ENCODE measurements at regions not wholly inside any gene's neighbourhood (a gene's known extent, or its start where the extent isn't known, plus 50 kb on each side); places are given as distances from the start of the nearest gene placed in this dataset.

GRCh38 chr5:39521098-39521860 lies 96.5 kb upstream of the DAB2 start:
- no peak overlapping the region for H3K27ac ChIP-seq (ENCODE audit: control insufficient read depth, insufficient read depth, low read length)
- dilution Hi-C loops (cut with MboI; ENCODE audit: extremely low pct_ligation_motif_present, low sequenced_read_pairs), result no loop called here
- no peak for FAIRE-seq

GRCh38 chr5:39520232-39520572 lies 95.4 kb upstream of the DAB2 start:
- dilution Hi-C loops (cut with MboI; ENCODE audit: extremely low pct_ligation_motif_present, low sequenced_read_pairs), result no loop called here
- Histone ChIP-seq H3K4me2 (ENCODE audit: control insufficient read depth, extremely low read depth, insufficient read depth, low read depth, low read length) (no peak overlapping the region), H3K9me3 (ENCODE audit: control insufficient read depth, low read depth, low read length) (no peaks in the 10 kb centered on the region), H4K20me1 (ENCODE audit: control insufficient read depth, extremely low read depth, insufficient read depth, low read length) (no peaks in the 10 kb centered on the region), H3K36me3 (ENCODE audit: control insufficient read depth in 2 of 2, extremely low read depth in 1 of 2, insufficient read depth in 2 of 2, low read length in 2 of 2) (no peaks in the 10 kb centered on the region), H3K9ac (ENCODE audit: control insufficient read depth, extremely low read depth, insufficient read depth, low read length) (no peak overlapping the region), H3K79me2 (ENCODE audit: control insufficient read depth, insufficient read depth, low read length) (no peaks in the 10 kb centered on the region), H3K4me1 (ENCODE audit: control insufficient read depth, extremely low read depth, insufficient read depth, low read length) (no peaks in the 10 kb centered on the region), H2AFZ (ENCODE audit: control insufficient read depth, low read length) (no peak overlapping the region), H3K4me3 (ENCODE audit: control insufficient read depth in 2 of 3, extremely low read depth in 1 of 3, insufficient read depth in 2 of 3, low read depth in 1 of 3, low read length in 3 of 3) (no peak overlapping the region), H3K9me1 (ENCODE audit: control insufficient read depth, extremely low read depth, insufficient read depth, low read length) (no peaks in the 10 kb centered on the region), H3K27ac (ENCODE audit: control insufficient read depth, insufficient read depth, low read length) (no peak overlapping the region), H3K27me3 (ENCODE audit: control insufficient read depth, extremely low read depth, insufficient read depth, low read length) (no peaks in the 10 kb centered on the region)
- TF ChIP-seq CTCF (optimal IDR thresholded peaks at IDR 0.05 in 1 of 3, IDR thresholded peaks at IDR 0.05 in 1 of 3, conservative IDR thresholded peaks at IDR 0.05 in 1 of 3; ENCODE audit: extremely low read depth in 1 of 3, insufficient read depth in 2 of 3, low read length in 3 of 3) (no peak), EZH2 (IDR thresholded peaks at IDR 0.05; ENCODE audit: low read length) (no peak)
- FAIRE-seq (no peak), DNase-seq (ENCODE audit: low read depth, low spot score) (no peak)

More at GRCh38 chr5:39521098-39521860, 96.5 kb upstream of the DAB2 start:
- no peak overlapping the region for H2AFZ ChIP-seq (ENCODE audit: control insufficient read depth, low read length)
- no peaks in the 10 kb centered on the region for H3K9me1 ChIP-seq (ENCODE audit: control insufficient read depth, extremely low read depth, insufficient read depth, low read length)
- no peaks in the 10 kb centered on the region for H3K36me3 ChIP-seq (ENCODE audit: control insufficient read depth in 2 of 2, extremely low read depth in 1 of 2, insufficient read depth in 2 of 2, low read length in 2 of 2)
- H3K4me2 ChIP-seq (ENCODE audit: control insufficient read depth, extremely low read depth, insufficient read depth, low read depth, low read length), result no peak overlapping the region
- H3K4me1 ChIP-seq (ENCODE audit: control insufficient read depth, extremely low read depth, insufficient read depth, low read length), result no peaks in the 10 kb centered on the region
- H4K20me1 ChIP-seq (ENCODE audit: control insufficient read depth, extremely low read depth, insufficient read depth, low read length), result no peaks in the 10 kb centered on the region
- H3K9ac ChIP-seq (ENCODE audit: control insufficient read depth, extremely low read depth, insufficient read depth, low read length), result no peak overlapping the region
- TF ChIP-seq CTCF (optimal IDR thresholded peaks at IDR 0.05 in 1 of 3, IDR thresholded peaks at IDR 0.05 in 1 of 3, conservative IDR thresholded peaks at IDR 0.05 in 1 of 3; ENCODE audit: extremely low read depth in 1 of 3, insufficient read depth in 2 of 3, low read length in 3 of 3) (no peak), EZH2 (IDR thresholded peaks at IDR 0.05; ENCODE audit: low read length) (no peak)
- no peaks in the 10 kb centered on the region for H3K79me2 ChIP-seq (ENCODE audit: control insufficient read depth, insufficient read depth, low read length)
- no peak for DNase-seq (ENCODE audit: low read depth, low spot score)
- no peaks in the 10 kb centered on the region for H3K9me3 ChIP-seq (ENCODE audit: control insufficient read depth, low read depth, low read length)
- H3K27me3 ChIP-seq (ENCODE audit: control insufficient read depth, extremely low read depth, insufficient read depth, low read length), result no peaks in the 10 kb centered on the region
- H3K4me3 ChIP-seq (ENCODE audit: control insufficient read depth in 2 of 3, extremely low read depth in 1 of 3, insufficient read depth in 2 of 3, low read depth in 1 of 3, low read length in 3 of 3), result no peak overlapping the region
